NT2/D1 (cell line): ENCODE measurements at regions not wholly inside any gene's neighbourhood (a gene's known extent, or its start where the extent isn't known, plus 50 kb on each side); places are given as distances from the start of the nearest gene placed in this dataset.

Experiments
- SUZ12 ChIP-seq: IDR thresholded peaks from 2 replicates; pipeline ENCODE4 v1.6.1; 2011; ENCODE audit not compliant: insufficient read length, insufficient read depth; ENCODE audit errors: extremely low read depth
- YY1 ChIP-seq: IDR thresholded peaks from 2 replicates; pipeline ENCODE4 v1.6.1; 2011; ENCODE audit not compliant: insufficient read length, insufficient read depth
- ZNF274 ChIP-seq: IDR thresholded peaks from 2 replicates; pipeline ENCODE4 v1.6.1; 2011; ENCODE audit warnings: mild to moderate bottlenecking, low read depth, low read length

DNA sequence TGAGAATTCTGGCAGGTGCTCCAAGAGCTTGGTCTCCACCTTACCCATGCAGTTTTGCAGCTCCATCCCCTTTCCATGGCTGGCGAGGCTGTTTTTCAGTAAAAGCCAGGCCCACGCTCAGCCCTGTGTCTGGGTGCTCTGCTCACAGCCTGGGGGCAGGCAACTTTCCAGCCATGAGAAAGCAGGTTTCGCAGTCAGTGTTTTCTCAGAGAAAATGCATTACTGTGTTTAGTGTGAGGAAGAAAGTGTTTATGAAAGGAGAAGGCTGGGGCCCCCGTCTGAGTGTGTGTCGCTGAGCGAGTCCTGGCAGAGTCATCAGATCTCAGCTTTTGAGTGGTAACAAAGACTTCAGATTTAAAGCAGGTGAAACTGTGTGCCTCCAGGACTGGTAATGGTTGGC lies 248.1 kb downstream of the IRX1 start:
- TF ChIP-seq YY1 (no peak), ZNF274 (no peak), SUZ12 (no peak)
